BLaER1 treated with 17β-estradiol and CSF1 and Interleukin-3, amounts not matched to agents 10 nM and 100 nM (cell line): ENCODE measurements at regions not wholly inside any gene's neighbourhood (a gene's known extent, or its start where the extent isn't known, plus 50 kb on each side); places are given as distances from the start of the nearest gene placed in this dataset.

Source experiments
- H3K27ac ChIP-seq, 11 experiments: shearing (Covaris generic); formaldehyde crosslinking; 2 replicates each; pipeline ENCODE4 v1.8.1; 2022
- H3K27me3 ChIP-seq, 11 experiments: shearing (Covaris generic); formaldehyde crosslinking; 2 replicates each; pipeline ENCODE4 v1.8.1; 2022
- H3K36me3 ChIP-seq, 11 experiments: shearing (Covaris generic); formaldehyde crosslinking; 2 replicates each; pipeline ENCODE4 v1.8.1; 2022
- H3K4me1 ChIP-seq, 10 experiments: shearing (Covaris generic); formaldehyde crosslinking; 2 replicates each; pipeline ENCODE4 v1.8.1; 2022
- H3K4me2 ChIP-seq, 11 experiments: shearing (Covaris generic); formaldehyde crosslinking; 2 replicates each; pipeline ENCODE4 v1.8.1; 2022
- H3K4me3 ChIP-seq, 10 experiments: shearing (Covaris generic); formaldehyde crosslinking; 2 replicates each; pipeline ENCODE4 v1.8.1; 2022
- H3K9ac ChIP-seq, 11 experiments: shearing (Covaris generic); formaldehyde crosslinking; 2 replicates each; pipeline ENCODE4 v1.8.1; 2022
- H3K9me3 ChIP-seq, 11 experiments: shearing (Covaris generic); formaldehyde crosslinking; replicated peaks in 1 of 11; 2 replicates each; pipeline ENCODE4 v1.8.1; 2022
- H4K20me1 ChIP-seq, 11 experiments: shearing (Covaris generic); formaldehyde crosslinking; 2 replicates each; pipeline ENCODE4 v1.8.1; 2022
- Cebpa-rat ChIP-seq, 11 experiments: shearing (Covaris generic); IDR thresholded peaks; 2 replicates each; pipeline ENCODE4 v1.8.1; 2022

DNA sequence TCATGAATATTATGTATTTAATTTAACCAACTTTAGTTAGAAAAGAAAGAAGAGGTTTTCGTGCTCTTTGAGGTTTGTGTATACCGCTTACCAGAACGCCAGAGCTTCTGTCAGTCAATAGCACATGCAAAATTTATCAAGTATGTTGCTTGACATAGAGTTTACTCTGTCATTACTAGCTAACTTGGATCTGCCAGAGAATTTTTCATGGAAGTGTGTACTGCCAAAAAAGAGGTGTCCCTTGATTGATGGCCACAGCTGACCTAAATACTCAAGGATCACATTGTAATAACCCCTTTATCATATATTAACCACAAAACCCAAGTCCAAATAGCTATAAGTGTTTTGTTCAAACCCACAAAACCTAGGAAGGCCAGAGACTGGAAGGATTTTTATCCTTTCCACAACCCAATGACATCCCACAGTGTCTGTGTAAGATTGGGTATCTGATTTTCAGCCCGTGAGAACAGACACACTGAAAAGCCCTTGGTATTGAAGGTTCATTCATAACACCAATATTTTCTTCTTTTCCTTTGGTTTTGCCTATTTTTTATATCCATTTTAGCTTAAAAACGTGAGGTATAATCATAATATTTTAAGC, 194.0 kb upstream of the EYA4 start:
- Histone ChIP-seq H3K4me1 (no peaks in the 10 kb centered on the region), H3K4me2 (no peak overlapping the region), H3K4me3 (no peak overlapping the region), H3K9me3 (no peaks in the 10 kb centered on the region), H3K27me3 (no peaks in the 10 kb centered on the region), H4K20me1 (no peaks in the 10 kb centered on the region), H3K9ac (no peak overlapping the region), H3K36me3 (no peaks in the 10 kb centered on the region), H3K27ac (no peak overlapping the region)
- TF ChIP-seq Cebpa-rat (IDR thresholded peaks at IDR 0.05): no peak

DNA sequence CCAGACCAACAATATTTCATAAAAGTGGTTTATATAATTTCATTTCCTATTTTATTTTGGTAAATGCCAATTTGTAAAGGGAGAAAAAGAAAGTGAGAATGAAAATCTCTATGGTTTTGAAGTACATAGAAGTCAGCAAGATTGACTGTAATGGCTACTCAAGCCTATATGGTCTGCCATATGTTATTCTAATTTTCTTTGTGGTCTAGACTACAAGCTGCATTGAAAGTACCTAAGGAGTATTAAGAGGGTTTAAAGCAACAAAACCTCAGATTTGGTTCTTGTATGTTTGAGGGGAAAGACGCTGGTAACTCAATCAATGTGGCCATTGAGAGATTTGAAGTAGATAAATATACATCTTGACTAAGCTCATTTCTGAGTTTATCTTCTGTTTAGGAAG, 193.5 kb upstream of the EYA4 start:
- Histone ChIP-seq H3K4me1 (no peaks in the 10 kb centered on the region), H3K9me3 (no peaks in the 10 kb centered on the region), H3K27me3 (no peaks in the 10 kb centered on the region), H3K27ac (no peak overlapping the region), H3K36me3 (no peaks in the 10 kb centered on the region), H3K4me3 (no peak overlapping the region), H3K9ac (no peak overlapping the region), H4K20me1 (no peaks in the 10 kb centered on the region), H3K4me2 (no peak overlapping the region)
- TF ChIP-seq Cebpa-rat (IDR thresholded peaks at IDR 0.05): no peak

DNA sequence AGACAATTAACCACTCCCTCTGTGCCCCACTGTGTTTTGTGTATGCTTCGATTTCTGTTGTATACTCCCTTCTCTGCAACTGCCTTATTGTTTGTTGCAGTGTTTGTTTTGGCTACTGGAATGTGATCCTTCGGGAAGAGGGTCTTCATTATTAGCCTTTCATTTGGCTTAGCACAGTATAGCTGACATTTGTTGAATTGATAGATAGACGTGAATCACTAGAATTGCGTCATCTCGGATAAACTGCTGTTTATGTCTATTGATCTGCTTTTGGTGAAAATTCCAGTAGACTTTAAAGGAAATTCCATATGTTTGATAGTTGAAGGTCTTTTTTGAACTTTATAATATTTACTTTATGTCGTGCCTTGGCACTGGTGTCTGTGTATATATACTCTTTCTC, 189.9 kb upstream of the EYA4 start:
- H3K4me1 ChIP-seq: no peaks in the 10 kb centered on the region
- no peaks in the 10 kb centered on the region for H4K20me1 ChIP-seq
- no peaks in the 10 kb centered on the region for H3K27me3 ChIP-seq
- no peak overlapping the region for H3K9ac ChIP-seq
- H3K4me2 ChIP-seq: no peak overlapping the region
- TF ChIP-seq Cebpa-rat (IDR thresholded peaks at IDR 0.05): 0 out of 22 replicates have a peak, but pooled peaks of 1 of the 11 experiments have one; percentile 15
- H3K36me3 ChIP-seq: no peaks in the 10 kb centered on the region
- H3K9me3 ChIP-seq: no peaks in the 10 kb centered on the region
- H3K4me3 ChIP-seq: no peak overlapping the region
- no peak overlapping the region for H3K27ac ChIP-seq

DNA sequence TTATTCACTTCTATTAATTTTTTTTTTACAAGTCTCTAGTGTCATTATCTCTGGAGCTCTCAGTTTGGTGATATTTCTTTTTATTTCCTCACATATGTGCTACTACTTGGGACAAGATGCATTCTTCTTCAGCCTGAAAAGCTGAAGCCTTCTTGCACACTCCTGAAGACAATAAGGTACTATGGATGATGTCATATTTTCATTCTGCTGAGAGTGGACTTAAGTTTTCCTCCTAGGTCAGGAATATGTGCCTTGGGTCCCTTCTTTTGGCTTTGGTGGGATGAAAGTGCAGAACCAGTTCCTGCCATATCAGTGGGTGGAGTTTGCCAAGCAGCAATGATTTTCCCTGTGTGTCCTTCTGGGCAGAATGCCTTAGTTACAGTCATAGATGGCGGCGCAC, 188.7 kb upstream of the EYA4 start:
- Histone ChIP-seq H3K27me3 (no peaks in the 10 kb centered on the region), H3K9ac (no peak overlapping the region), H4K20me1 (no peaks in the 10 kb centered on the region), H3K27ac (no peak overlapping the region), H3K9me3 (no peaks in the 10 kb centered on the region), H3K36me3 (no peaks in the 10 kb centered on the region), H3K4me2 (no peak overlapping the region), H3K4me1 (no peaks in the 10 kb centered on the region), H3K4me3 (no peak overlapping the region)
- TF ChIP-seq Cebpa-rat (IDR thresholded peaks at IDR 0.05): no peak

DNA sequence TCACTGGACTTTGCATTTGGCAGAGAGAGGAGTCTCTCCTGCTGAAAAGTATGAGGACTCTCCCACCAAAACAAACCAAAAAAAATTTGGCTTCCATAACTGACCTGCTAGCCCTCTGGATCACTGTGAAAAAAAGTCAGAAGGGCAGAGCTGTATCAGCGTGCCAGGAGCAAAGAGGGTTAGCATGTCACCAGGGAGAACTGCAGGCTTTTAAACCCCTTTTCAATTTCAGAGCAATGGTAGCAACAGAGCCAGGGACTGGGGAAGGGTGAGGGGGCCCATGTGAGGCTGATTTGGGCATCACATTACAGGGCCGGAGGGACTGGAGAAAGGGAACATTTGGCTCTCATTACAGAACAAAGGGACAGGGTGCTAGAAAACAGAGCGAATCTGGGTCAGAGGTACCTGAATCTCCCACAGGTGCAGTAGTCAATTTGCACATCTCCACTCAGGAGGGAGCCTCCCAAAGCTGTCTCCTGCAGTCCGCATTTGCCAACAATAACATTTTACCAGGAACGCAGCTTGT, 185.7 kb upstream of the EYA4 start:
- Histone ChIP-seq H3K9ac (no peak overlapping the region), H3K36me3 (no peaks in the 10 kb centered on the region), H3K4me1 (no peaks in the 10 kb centered on the region), H3K27ac (no peak overlapping the region), H3K9me3 (no peaks in the 10 kb centered on the region), H3K4me3 (no peak overlapping the region), H4K20me1 (no peaks in the 10 kb centered on the region), H3K4me2 (no peak overlapping the region), H3K27me3 (no peaks in the 10 kb centered on the region)
- no peak for TF ChIP-seq Cebpa-rat (IDR thresholded peaks at IDR 0.05)

DNA sequence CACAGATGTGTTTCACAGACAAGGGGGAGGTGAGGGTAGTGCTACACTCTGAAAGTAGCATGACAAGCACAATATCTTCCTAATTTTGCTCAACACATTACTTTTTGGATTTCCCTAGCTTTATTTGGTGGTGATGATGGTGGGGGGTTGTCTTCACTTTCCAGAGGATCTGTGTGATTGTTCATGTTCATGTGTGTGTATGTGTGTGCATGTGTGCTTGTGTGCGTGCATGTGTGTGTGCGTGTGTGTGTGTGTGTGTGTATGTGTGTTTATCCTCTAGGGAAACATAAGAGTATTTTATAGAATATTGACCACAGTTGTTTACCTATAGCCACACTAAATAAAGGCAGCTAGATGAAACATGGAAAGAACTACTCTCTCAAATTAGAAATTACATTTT, 183.8 kb upstream of the EYA4 start:
- H3K4me3 ChIP-seq: no peak overlapping the region
- no peak overlapping the region for H3K27ac ChIP-seq
- TF ChIP-seq Cebpa-rat (IDR thresholded peaks at IDR 0.05): no peak
- no peaks in the 10 kb centered on the region for H4K20me1 ChIP-seq
- H3K27me3 ChIP-seq: no peaks in the 10 kb centered on the region
- H3K4me1 ChIP-seq: peaks cover 0 to 6% (median 0%) of the 10 kb centered on the region in 10 experiments; a peak in 4 of 20 replicates
- H3K9me3 ChIP-seq: no peaks in the 10 kb centered on the region
- no peaks in the 10 kb centered on the region for H3K36me3 ChIP-seq
- H3K9ac ChIP-seq: no peak overlapping the region
- no peak overlapping the region for H3K4me2 ChIP-seq

DNA sequence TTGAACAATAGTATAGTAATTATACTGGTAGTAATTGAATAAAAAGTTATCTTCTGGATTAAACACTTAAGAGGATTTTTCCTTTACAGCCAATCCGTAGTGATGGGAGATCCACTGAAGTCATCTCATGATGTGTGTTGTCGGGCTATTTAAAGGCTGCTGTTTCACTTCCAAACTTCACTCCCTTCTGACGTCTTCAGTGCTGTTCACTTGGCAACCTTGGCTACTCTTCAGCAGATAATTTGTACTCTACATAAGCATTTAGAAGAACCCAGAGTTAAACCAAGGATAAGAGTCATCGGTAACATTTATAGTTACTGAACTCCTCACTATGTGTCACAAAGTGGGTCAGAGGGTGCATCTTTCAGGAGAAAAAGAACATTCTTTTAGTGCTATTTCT, 179.1 kb upstream of the EYA4 start:
- H3K9ac ChIP-seq: no peak overlapping the region
- no peak for TF ChIP-seq Cebpa-rat (IDR thresholded peaks at IDR 0.05)
- peak overlapping the region in 2 of 11 experiments; percentile 28 to 72; a peak in 3 of 22 replicates for H3K4me2 ChIP-seq
- H3K27ac ChIP-seq: no peak overlapping the region; a peak in 1 of 22 replicates
- H3K36me3 ChIP-seq: no peaks in the 10 kb centered on the region
- no peaks in the 10 kb centered on the region for H3K27me3 ChIP-seq
- no peaks in the 10 kb centered on the region for H3K9me3 ChIP-seq
- no peak overlapping the region for H3K4me3 ChIP-seq
- no peaks in the 10 kb centered on the region for H4K20me1 ChIP-seq
- peaks cover 0 to 19% (median 0%) of the 10 kb centered on the region in 10 experiments; a peak in 7 of 20 replicates for H3K4me1 ChIP-seq

DNA sequence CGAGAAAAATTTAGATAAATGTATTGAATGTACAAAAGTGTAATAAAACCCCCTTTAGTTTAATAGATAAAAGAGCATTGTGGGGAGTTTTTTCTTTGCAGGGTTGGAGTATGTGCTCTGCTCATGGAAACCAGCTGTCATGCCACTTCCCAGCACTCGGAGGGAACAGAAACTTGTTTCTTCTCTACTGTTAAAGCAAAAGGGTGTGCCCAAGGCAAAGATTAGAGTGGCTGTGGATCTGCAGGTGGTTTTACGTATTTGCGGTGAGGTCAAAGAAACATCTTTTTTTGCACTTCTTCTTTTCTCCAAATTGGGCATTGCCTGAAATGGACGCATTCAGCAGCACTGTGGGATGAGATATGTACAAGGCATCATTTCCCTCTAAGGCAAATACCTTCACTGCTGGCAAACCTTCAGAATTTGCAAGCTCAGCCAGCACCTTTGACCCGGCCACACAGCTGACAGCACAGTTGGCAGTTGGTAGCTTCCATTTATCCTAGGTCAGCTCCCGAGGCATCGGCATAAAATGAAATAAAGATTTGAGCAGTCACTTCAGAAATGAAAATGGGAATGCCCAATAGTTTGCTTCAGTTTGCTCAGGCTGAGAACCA, 178.4 kb upstream of the EYA4 start:
- H3K9me3 ChIP-seq: no peaks in the 10 kb centered on the region
- H3K4me1 ChIP-seq: peaks cover 0 to 19% (median 0%) of the 10 kb centered on the region in 10 experiments; a peak in 7 of 20 replicates
- H3K36me3 ChIP-seq: no peaks in the 10 kb centered on the region
- no peak overlapping the region for H3K4me3 ChIP-seq
- no peak overlapping the region for H3K9ac ChIP-seq
- H3K4me2 ChIP-seq: peak overlapping the region in 3 of 11 experiments; percentile 16 to 72 (median 28); a peak in 5 of 22 replicates
- no peak for TF ChIP-seq Cebpa-rat (IDR thresholded peaks at IDR 0.05)
- no peaks in the 10 kb centered on the region for H3K27me3 ChIP-seq
- peak overlapping the region in 2 of 11 experiments; percentile 28 to 40; a peak in 3 of 22 replicates for H3K27ac ChIP-seq
- H4K20me1 ChIP-seq: no peaks in the 10 kb centered on the region

DNA sequence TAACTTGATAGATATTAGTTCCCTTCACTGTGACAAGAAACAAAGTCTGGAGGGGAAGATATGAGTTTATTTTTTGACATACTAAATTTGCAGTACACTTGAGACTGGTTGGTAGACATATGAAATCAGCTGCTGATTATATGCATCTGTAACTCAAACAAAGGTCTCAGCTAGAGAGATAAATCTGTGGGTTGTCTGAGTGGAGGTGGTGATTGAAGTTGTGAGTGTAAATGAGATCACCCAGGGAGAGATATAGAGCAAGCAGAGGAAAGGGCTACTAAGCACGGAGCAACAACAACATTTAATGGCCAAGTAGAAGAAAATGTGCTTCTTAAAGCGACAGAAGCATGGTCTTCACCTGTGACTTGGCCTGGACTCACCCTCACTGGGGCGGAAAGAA, 173.2 kb upstream of the EYA4 start:
- Histone ChIP-seq H4K20me1 (no peaks in the 10 kb centered on the region), H3K4me2 (no peak overlapping the region), H3K27me3 (no peaks in the 10 kb centered on the region), H3K4me3 (no peak overlapping the region), H3K27ac (no peak overlapping the region), H3K9ac (no peak overlapping the region), H3K36me3 (no peaks in the 10 kb centered on the region), H3K9me3 (no peaks in the 10 kb centered on the region), H3K4me1 (peaks cover 0 to 7% (median 0%) of the 10 kb centered on the region in 10 experiments; a peak in 7 of 20 replicates)
- TF ChIP-seq Cebpa-rat (IDR thresholded peaks at IDR 0.05): no peak
